Panc1 (cell line): ENCODE measurements at regions not wholly inside any gene's neighbourhood (a gene's known extent, or its start where the extent isn't known, plus 50 kb on each side); places are given as distances from the start of the nearest gene placed in this dataset.

ENCODE experiments used
- POLR2AphosphoS5 ChIP-seq: IDR thresholded peaks from 2 replicates; pipeline ENCODE4 v1.6.1; 2012; ENCODE audit warnings: mild to moderate bottlenecking, low read depth, low read length, moderate library complexity
- TF ChIP-seq, protein P1 (sequence below): fragments of 450-650 bp; IDR thresholded peaks from 2 replicates; pipeline ENCODE4 v1.5.1; 2017; ENCODE audit warnings: mild to moderate bottlenecking
- TF ChIP-seq, protein P2 (sequence below), 2 experiments: IDR thresholded peaks; 2 replicates each; pipeline ENCODE4 v1.6.1; 2011 to 2012; ENCODE audit warnings: low read depth in 2 of 2, control low read depth in 1 of 2, low read length in 1 of 2, mild to moderate bottlenecking in 1 of 2, moderate library complexity in 1 of 2; ENCODE audit not compliant: insufficient read depth in 1 of 2

DNA sequence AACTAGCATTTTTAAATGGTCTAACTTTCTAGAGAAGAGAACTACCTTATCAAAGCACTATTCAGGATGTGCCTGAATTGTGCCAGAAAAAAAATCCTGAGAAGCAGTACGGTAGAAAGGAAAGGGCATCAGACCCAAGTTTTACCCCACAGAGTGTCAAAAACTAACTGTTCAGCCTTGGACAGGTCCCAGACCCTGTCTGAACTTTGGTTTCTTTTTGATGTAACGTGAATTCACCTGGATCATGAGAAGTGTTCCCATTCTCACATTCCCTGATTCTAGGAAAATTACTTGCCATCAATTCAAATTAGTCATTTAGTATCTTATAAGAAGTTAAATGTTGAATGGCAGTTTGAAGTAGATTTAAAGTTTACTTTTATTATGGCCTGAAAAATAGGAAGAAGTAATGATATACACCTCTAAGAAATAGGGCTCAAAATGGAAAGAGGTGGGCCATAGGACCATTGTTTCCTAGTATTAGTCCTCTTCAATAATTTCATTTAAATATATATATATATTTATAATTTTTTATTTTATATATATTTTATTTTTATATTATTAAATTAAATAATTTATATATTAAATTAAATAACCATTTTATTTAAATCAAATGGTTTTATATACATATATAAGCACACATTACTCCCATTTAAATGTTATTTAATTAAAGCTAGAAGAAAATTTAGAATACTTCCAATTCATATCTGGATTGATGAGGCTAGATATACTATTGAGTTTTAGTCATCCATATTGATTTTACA lies 181.9 kb upstream of the PPARGC1A start:
- TF ChIP-seq, protein P1, sequence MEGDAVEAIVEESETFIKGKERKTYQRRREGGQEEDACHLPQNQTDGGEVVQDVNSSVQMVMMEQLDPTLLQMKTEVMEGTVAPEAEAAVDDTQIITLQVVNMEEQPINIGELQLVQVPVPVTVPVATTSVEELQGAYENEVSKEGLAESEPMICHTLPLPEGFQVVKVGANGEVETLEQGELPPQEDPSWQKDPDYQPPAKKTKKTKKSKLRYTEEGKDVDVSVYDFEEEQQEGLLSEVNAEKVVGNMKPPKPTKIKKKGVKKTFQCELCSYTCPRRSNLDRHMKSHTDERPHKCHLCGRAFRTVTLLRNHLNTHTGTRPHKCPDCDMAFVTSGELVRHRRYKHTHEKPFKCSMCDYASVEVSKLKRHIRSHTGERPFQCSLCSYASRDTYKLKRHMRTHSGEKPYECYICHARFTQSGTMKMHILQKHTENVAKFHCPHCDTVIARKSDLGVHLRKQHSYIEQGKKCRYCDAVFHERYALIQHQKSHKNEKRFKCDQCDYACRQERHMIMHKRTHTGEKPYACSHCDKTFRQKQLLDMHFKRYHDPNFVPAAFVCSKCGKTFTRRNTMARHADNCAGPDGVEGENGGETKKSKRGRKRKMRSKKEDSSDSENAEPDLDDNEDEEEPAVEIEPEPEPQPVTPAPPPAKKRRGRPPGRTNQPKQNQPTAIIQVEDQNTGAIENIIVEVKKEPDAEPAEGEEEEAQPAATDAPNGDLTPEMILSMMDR = no peak
- no peak for TF ChIP-seq POLR2AphosphoS5
- TF ChIP-seq, protein P2, sequence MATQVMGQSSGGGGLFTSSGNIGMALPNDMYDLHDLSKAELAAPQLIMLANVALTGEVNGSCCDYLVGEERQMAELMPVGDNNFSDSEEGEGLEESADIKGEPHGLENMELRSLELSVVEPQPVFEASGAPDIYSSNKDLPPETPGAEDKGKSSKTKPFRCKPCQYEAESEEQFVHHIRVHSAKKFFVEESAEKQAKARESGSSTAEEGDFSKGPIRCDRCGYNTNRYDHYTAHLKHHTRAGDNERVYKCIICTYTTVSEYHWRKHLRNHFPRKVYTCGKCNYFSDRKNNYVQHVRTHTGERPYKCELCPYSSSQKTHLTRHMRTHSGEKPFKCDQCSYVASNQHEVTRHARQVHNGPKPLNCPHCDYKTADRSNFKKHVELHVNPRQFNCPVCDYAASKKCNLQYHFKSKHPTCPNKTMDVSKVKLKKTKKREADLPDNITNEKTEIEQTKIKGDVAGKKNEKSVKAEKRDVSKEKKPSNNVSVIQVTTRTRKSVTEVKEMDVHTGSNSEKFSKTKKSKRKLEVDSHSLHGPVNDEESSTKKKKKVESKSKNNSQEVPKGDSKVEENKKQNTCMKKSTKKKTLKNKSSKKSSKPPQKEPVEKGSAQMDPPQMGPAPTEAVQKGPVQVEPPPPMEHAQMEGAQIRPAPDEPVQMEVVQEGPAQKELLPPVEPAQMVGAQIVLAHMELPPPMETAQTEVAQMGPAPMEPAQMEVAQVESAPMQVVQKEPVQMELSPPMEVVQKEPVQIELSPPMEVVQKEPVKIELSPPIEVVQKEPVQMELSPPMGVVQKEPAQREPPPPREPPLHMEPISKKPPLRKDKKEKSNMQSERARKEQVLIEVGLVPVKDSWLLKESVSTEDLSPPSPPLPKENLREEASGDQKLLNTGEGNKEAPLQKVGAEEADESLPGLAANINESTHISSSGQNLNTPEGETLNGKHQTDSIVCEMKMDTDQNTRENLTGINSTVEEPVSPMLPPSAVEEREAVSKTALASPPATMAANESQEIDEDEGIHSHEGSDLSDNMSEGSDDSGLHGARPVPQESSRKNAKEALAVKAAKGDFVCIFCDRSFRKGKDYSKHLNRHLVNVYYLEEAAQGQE (IDR thresholded peaks at IDR 0.05; ENCODE audit: insufficient read depth in 1 of 2, low read depth in 2 of 2, low read length in 1 of 2) = no peak
